A673 (cell line): ENCODE measurements at regions not wholly inside any gene's neighbourhood (a gene's known extent, or its start where the extent isn't known, plus 50 kb on each side); places are given as distances from the start of the nearest gene placed in this dataset.

Experiments
- BruUV-seq: library from RNA; stranded (reverse); fragments of 400-500 nt; replicated peaks from 2 replicates; lab custom pipeline; 2021; lab: Mats Ljungman, UMichigan
- CTCF ChIA-PET: fragments of 300-600 bp; sonication (Branson Sonifier 250); formaldehyde crosslinking; loops from one replicate; lab custom pipeline; 2022; ENCODE audit warnings: antibody characterized with exemption; lab: Charles Lee
- POLR2A ChIA-PET: fragments of 300-600 bp; sonication (Branson Sonifier 250); formaldehyde crosslinking; loops from one replicate; lab custom pipeline; 2022; ENCODE audit warnings: antibody characterized with exemption; ENCODE audit not compliant: low non-redundant PET; lab: Charles Lee
- DNase-seq: peaks from one replicate; pipeline ENCODE4 v3.0.0-alpha.2; 2015; ENCODE audit warnings: low spot score
- H3K27ac ChIP-seq: fragments of 200-600 bp; sonication (generic); 2 replicates; pipeline ENCODE4 v1.5.1; 2016; ENCODE audit warnings: mixed run types, low read depth, mild to moderate bottlenecking, mixed read lengths, antibody characterized with exemption, low read length; ENCODE audit not compliant: poor library complexity, severe bottlenecking
- H3K27me3 ChIP-seq: fragments of 200-600 bp; sonication (generic); replicated peaks from 2 replicates; pipeline ENCODE4 v1.6.1; 2017; ENCODE audit warnings: mixed run types, low read depth, mild to moderate bottlenecking, mixed read lengths, antibody characterized with exemption, low read length; ENCODE audit not compliant: insufficient read depth, poor library complexity
- H3K36me3 ChIP-seq: fragments of 200-600 bp; sonication (generic); 2 replicates; pipeline ENCODE4 v1.6.1; 2016; ENCODE audit warnings: mixed run types, mild to moderate bottlenecking, mixed read lengths, antibody characterized with exemption, low read length; ENCODE audit not compliant: insufficient read depth, poor library complexity, severe bottlenecking
- H3K4me1 ChIP-seq: fragments of 200-600 bp; sonication (generic); 2 replicates; pipeline ENCODE4 v1.6.1; 2017; ENCODE audit warnings: mixed run types, mild to moderate bottlenecking, mixed read lengths, antibody characterized with exemption, low read length; ENCODE audit not compliant: insufficient read depth, poor library complexity, severe bottlenecking
- H3K4me3 ChIP-seq: fragments of 200-600 bp; sonication (generic); 2 replicates; pipeline ENCODE4 v1.5.1; 2016; ENCODE audit warnings: low read depth, mixed run types, mild to moderate bottlenecking, mixed read lengths, low read length; ENCODE audit not compliant: poor library complexity, severe bottlenecking
- H3K9me3 ChIP-seq: fragments of 200-600 bp; sonication (generic); 2 replicates; pipeline ENCODE4 v1.6.1; 2016; ENCODE audit warnings: mixed run types, low read depth, mild to moderate bottlenecking, mixed read lengths, antibody characterized with exemption, low read length; ENCODE audit not compliant: poor library complexity, severe bottlenecking
- CTCF ChIP-seq: fragments of 300-800, 200-600 bp; sonication (generic); conservative IDR thresholded peaks from 2 replicates; pipeline ENCODE4 v1.5.1; 2017; ENCODE audit warnings: low read depth, mild to moderate bottlenecking, antibody characterized with exemption, low read length, moderate library complexity, mixed read lengths
- EZH2 ChIP-seq: fragments of 200-600 bp; sonication (generic); IDR thresholded peaks from 2 replicates; pipeline ENCODE4 v1.6.1; 2017; ENCODE audit warnings: borderline replicate concordance, low read depth, mild to moderate bottlenecking, mixed read lengths, antibody characterized with exemption, low read length; ENCODE audit not compliant: poor library complexity, severe bottlenecking
- intact Hi-C: fragments of 100-400 bp; cut with micrococcal nuclease; formaldehyde crosslinking; loops from one replicate; pipeline ENCODE4 v1.10.0; 2022; ENCODE audit not compliant: unreplicated experiment

- no TSS peak for BruUV-seq
- intact Hi-C loops: no loop called here
- CTCF ChIA-PET: no interaction called here
Measured at GRCh38 chr3:146974001-146974400, 368.9 kb upstream of the PLSCR5 start.

GRCh38 chr3:146972726-146973125, 367.6 kb upstream of the PLSCR5 start:
- TF ChIP-seq CTCF (no peak), EZH2 (no peak)
- H3K27me3 ChIP-seq: no peaks in the 10 kb centered on the region
- H3K4me1 ChIP-seq: peaks cover 15% of the 10 kb centered on the region
- intact Hi-C loops: no loop called here
- CTCF ChIA-PET: no interaction called here
- no peak overlapping the region for H3K27ac ChIP-seq
- POLR2A ChIA-PET: no interaction called here
- BruUV-seq: no TSS peak
- H3K4me3 ChIP-seq: no peak overlapping the region
- H3K9me3 ChIP-seq: no peaks in the 10 kb centered on the region
- H3K36me3 ChIP-seq: no peaks in the 10 kb centered on the region
- no peak for DNase-seq

More at GRCh38 chr3:146974001-146974400, 368.9 kb upstream of the PLSCR5 start:
- Histone ChIP-seq H3K36me3 (no peaks in the 10 kb centered on the region), H3K4me1 (peaks cover 6% of the 10 kb centered on the region), H3K27ac (no peak overlapping the region), H3K4me3 (no peak overlapping the region), H3K27me3 (no peaks in the 10 kb centered on the region), H3K9me3 (no peaks in the 10 kb centered on the region)
- POLR2A ChIA-PET: no interaction called here
- TF ChIP-seq EZH2 (no peak), CTCF (no peak)
- DNase-seq: no peak

GRCh38 chr3:146970236-146970635, 365.1 kb upstream of the PLSCR5 start:
- peaks cover 31% of the 10 kb centered on the region for H3K4me1 ChIP-seq
- no peak overlapping the region for H3K27ac ChIP-seq
- no peak overlapping the region for H3K4me3 ChIP-seq
- DNase-seq: no peak
- TF ChIP-seq CTCF: no peak
- TF ChIP-seq EZH2: no peak
- no peaks in the 10 kb centered on the region for H3K27me3 ChIP-seq
- POLR2A ChIA-PET: no interaction called here
- no peaks in the 10 kb centered on the region for H3K9me3 ChIP-seq
- H3K36me3 ChIP-seq: no peaks in the 10 kb centered on the region
- BruUV-seq: no TSS peak
- intact Hi-C loops: no loop called here
- CTCF ChIA-PET: no interaction called here
